ENCODE measurements at regions not wholly inside any gene's neighbourhood (a gene's known extent, or its start where the extent isn't known, plus 50 kb on each side); places are given as distances from the start of the nearest gene placed in this dataset.

- TF ChIP-seq CTCF (IDR thresholded peaks at IDR 0.05), result no peak
- Histone ChIP-seq H3K27ac (no peak overlapping the region), H3K27me3 (no peaks in the 10 kb centered on the region), H3K36me3 (no peaks in the 10 kb centered on the region), H3K9me3 (no peaks in the 10 kb centered on the region), H3K4me1 (no peaks in the 10 kb centered on the region), H3K4me3 (no peak overlapping the region), H3K9ac (ENCODE audit: low read depth in 2 of 2, low read length in 2 of 2) (no peak overlapping the region)
- intact Hi-C loops (cut with DNase I), result no loop called here
- no peak for DNase-seq
Observed at GRCh38 chr12:14065616-14066015, 84.2 kb upstream of the GRIN2B start.

GRCh38 chr12:14066021-14066420 is 84.6 kb upstream of the GRIN2B start:
- no peak overlapping the region for H3K4me3 ChIP-seq
- H3K9ac ChIP-seq (ENCODE audit: low read depth in 2 of 2, low read length in 2 of 2), result no peak overlapping the region
- intact Hi-C loops (cut with DNase I), result no loop called here
- no peaks in the 10 kb centered on the region for H3K36me3 ChIP-seq
- no peaks in the 10 kb centered on the region for H3K4me1 ChIP-seq
- TF ChIP-seq CTCF (IDR thresholded peaks at IDR 0.05), result no peak
- H3K27me3 ChIP-seq, result no peaks in the 10 kb centered on the region
- H3K9me3 ChIP-seq, result no peaks in the 10 kb centered on the region
- DNase-seq, result no peak
- no peak overlapping the region for H3K27ac ChIP-seq

- H3K36me3 ChIP-seq, result no peaks in the 10 kb centered on the region
- TF ChIP-seq CTCF (IDR thresholded peaks at IDR 0.05), result no peak
- H3K4me3 ChIP-seq, result no peak overlapping the region
- DNase-seq, result no peak
- no peaks in the 10 kb centered on the region for H3K9me3 ChIP-seq
- H3K4me1 ChIP-seq, result no peaks in the 10 kb centered on the region
- H3K9ac ChIP-seq (ENCODE audit: low read depth in 2 of 2, low read length in 2 of 2), result no peak overlapping the region
- no peak overlapping the region for H3K27ac ChIP-seq
- intact Hi-C loops (cut with DNase I), result no loop called here
- H3K27me3 ChIP-seq, result no peaks in the 10 kb centered on the region
Observed at GRCh38 chr12:14068961-14069360, 87.6 kb upstream of the GRIN2B start.

- no peak for DNase-seq
- TF ChIP-seq CTCF (IDR thresholded peaks at IDR 0.05), result no peak
- intact Hi-C loops (cut with DNase I), result no loop called here
Observed at GRCh38 chr12:14071833-14072232, 90.4 kb upstream of the GRIN2B start.

GRCh38 chr12:14072987-14073386 is 91.6 kb upstream of the GRIN2B start:
- no peak overlapping the region for H3K27ac ChIP-seq

More at GRCh38 chr12:14071833-14072232, 90.4 kb upstream of the GRIN2B start:
- Histone ChIP-seq H3K9ac (ENCODE audit: low read depth in 2 of 2, low read length in 2 of 2) (no peak overlapping the region), H3K4me1 (no peaks in the 10 kb centered on the region), H3K4me3 (no peak overlapping the region), H3K36me3 (no peaks in the 10 kb centered on the region), H3K9me3 (no peaks in the 10 kb centered on the region), H3K27ac (no peak overlapping the region), H3K27me3 (no peaks in the 10 kb centered on the region)

More at GRCh38 chr12:14072987-14073386, 91.6 kb upstream of the GRIN2B start:
- H3K27me3 ChIP-seq, result no peaks in the 10 kb centered on the region
- no peaks in the 10 kb centered on the region for H3K4me1 ChIP-seq
- no peak for DNase-seq
- H3K4me3 ChIP-seq, result no peak overlapping the region
- no peaks in the 10 kb centered on the region for H3K36me3 ChIP-seq
- TF ChIP-seq CTCF (IDR thresholded peaks at IDR 0.05), result no peak
- no peaks in the 10 kb centered on the region for H3K9me3 ChIP-seq
- no peak overlapping the region for H3K9ac ChIP-seq (ENCODE audit: low read depth in 2 of 2, low read length in 2 of 2)
- intact Hi-C loops (cut with DNase I), result no loop called here
